NCI-H82 (cell line): ENCODE measurements at regions not wholly inside any gene's neighbourhood (a gene's known extent, or its start where the extent isn't known, plus 50 kb on each side); places are given as distances from the start of the nearest gene placed in this dataset.

Experiments
- DNase-seq: peaks from one replicate; lab custom pipeline; 2025; lab: John Stamatoyannopoulos, UW

GRCh38 chr13:62305756-62306155 lies 890.1 kb upstream of the PCDH20 start:
- no peak for DNase-seq

GRCh38 chr13:62302341-62302740 lies 886.7 kb upstream of the PCDH20 start:
- DNase-seq: no peak

- peak; percentile 13 for DNase-seq
Measured at GRCh38 chr13:62299988-62300387, 884.3 kb upstream of the PCDH20 start.

- no peak for DNase-seq
Measured at GRCh38 chr13:62296812-62297211, 881.2 kb upstream of the PCDH20 start.

GRCh38 chr13:62294244-62294643 lies 878.6 kb upstream of the PCDH20 start:
- no peak for DNase-seq

GRCh38 chr13:62292714-62293480 lies 877.2 kb upstream of the PCDH20 start:
- no peak for DNase-seq

- no peak for DNase-seq
Measured at GRCh38 chr13:62290542-62290941, 874.9 kb upstream of the PCDH20 start.

GRCh38 chr13:62287764-62288163 lies 872.1 kb upstream of the PCDH20 start:
- no peak for DNase-seq

GRCh38 chr13:62280590-62280989 lies 864.9 kb upstream of the PCDH20 start:
- DNase-seq: no peak

- peak; percentile 4 for DNase-seq
Measured at GRCh38 chr13:62278271-62278670, 862.6 kb upstream of the PCDH20 start.

GRCh38 chr13:62251734-62252133 lies 836.1 kb upstream of the PCDH20 start:
- peak; percentile 77 for DNase-seq

- DNase-seq: peak; percentile 74
Measured at GRCh38 chr13:62250501-62251201, 835.0 kb upstream of the PCDH20 start.

- DNase-seq: no peak
Measured at GRCh38 chr13:62246581-62246980, 830.9 kb upstream of the PCDH20 start.

- no peak for DNase-seq
Measured at GRCh38 chr13:62243106-62243505, 827.5 kb upstream of the PCDH20 start.

GRCh38 chr13:62234780-62235440 lies 819.3 kb upstream of the PCDH20 start:
- no peak for DNase-seq

- DNase-seq: no peak
Measured at GRCh38 chr13:62210951-62211350, 795.3 kb upstream of the PCDH20 start.

GRCh38 chr13:62209529-62209928 lies 793.9 kb upstream of the PCDH20 start:
- no peak for DNase-seq

- no peak for DNase-seq
Measured at GRCh38 chr13:62207388-62207787, 791.7 kb upstream of the PCDH20 start.

GRCh38 chr13:62206165-62206564 lies 790.5 kb upstream of the PCDH20 start:
- no peak for DNase-seq

- DNase-seq: no peak
Measured at GRCh38 chr13:62205273-62205672, 789.6 kb upstream of the PCDH20 start.

- DNase-seq: no peak
Measured at GRCh38 chr13:62194371-62194770, 778.7 kb upstream of the PCDH20 start.

- DNase-seq: no peak
Measured at GRCh38 chr13:62193919-62194318, 778.3 kb upstream of the PCDH20 start.

- DNase-seq: peak; percentile 54
Measured at GRCh38 chr13:62185631-62186255, 770.1 kb upstream of the PCDH20 start.
